Endothelial cell of umbilical vein (primary cell): ENCODE measurements at regions not wholly inside any gene's neighbourhood (a gene's known extent, or its start where the extent isn't known, plus 50 kb on each side); places are given as distances from the start of the nearest gene placed in this dataset.

Experiments used
- CTCF ChIP-seq, 2 donors: IDR thresholded peaks; 1 replicate in 1 of 2; 2 replicates in 1 of 2; pipeline ENCODE4 v1.5.1; 2011; ENCODE audit warnings: low read length in 2 of 2, mild to moderate bottlenecking in 2 of 2, moderate library complexity in 2 of 2, control low read depth in 1 of 2, inconsistent platforms in 1 of 2, low read depth in 1 of 2; ENCODE audit not compliant: insufficient read depth in 1 of 2; ENCODE audit errors: extremely low read depth in 1 of 2
- EZH2 ChIP-seq: IDR thresholded peaks from 2 replicates; pipeline ENCODE4 v1.6.1; 2012; ENCODE audit warnings: borderline replicate concordance, low read depth, mild to moderate bottlenecking, moderate library complexity, low read length, inconsistent platforms; ENCODE audit not compliant: severe bottlenecking
- POLR2A ChIP-seq: IDR thresholded peaks from 2 replicates; pipeline ENCODE4 v1.6.1; 2012; ENCODE audit warnings: low read depth, mild to moderate bottlenecking, control low read depth, low read length
- POLR2AphosphoS5 ChIP-seq: IDR thresholded peaks from 2 replicates; pipeline ENCODE4 v1.6.1; 2012; ENCODE audit warnings: low read depth, mild to moderate bottlenecking, control low read depth, low read length, moderate library complexity; ENCODE audit not compliant: insufficient read depth

- TF ChIP-seq CTCF (IDR thresholded peaks at IDR 0.05; ENCODE audit: extremely low read depth in 1 of 2, insufficient read depth in 1 of 2, low read depth in 1 of 2, low read length in 2 of 2), result no peak
- TF ChIP-seq EZH2, result no peak
- no peak for TF ChIP-seq POLR2A
- no peak for TF ChIP-seq POLR2AphosphoS5
Observed at GRCh38 chr1:229758101-229759036, 132.3 kb downstream of the URB2 start.
